Vagina (tissue), 2 donors: ENCODE measurements at regions not wholly inside any gene's neighbourhood (a gene's known extent, or its start where the extent isn't known, plus 50 kb on each side); places are given as distances from the start of the nearest gene placed in this dataset.

Experiments
- DNase-seq, 2 donors: peaks; one replicate each; pipeline ENCODE4 v3.0.0-alpha.2; 2017; ENCODE audit errors: extremely low spot score in 2 of 2
- H3K27ac ChIP-seq: fragments of 200-600 bp; sonication (generic); one replicate; pipeline ENCODE4 v1.5.1; 2019
- H3K27me3 ChIP-seq: fragments of 200-600 bp; sonication (generic); one replicate; pipeline ENCODE4 v1.5.1; 2019
- H3K36me3 ChIP-seq, 2 donors: fragments of 200-600 bp; sonication (generic); one replicate each; pipeline ENCODE4 v1.5.1; 2017 to 2019
- H3K4me1 ChIP-seq: fragments of 200-600 bp; sonication (generic); one replicate; pipeline ENCODE4 v1.5.1; 2019
- H3K4me3 ChIP-seq, 2 donors: fragments of 200-600 bp; sonication (generic); 1 replicate in 1 of 2; 2 replicates in 1 of 2; pipeline ENCODE4 v1.5.1; 2016 to 2019
- H3K9me3 ChIP-seq: fragments of 200-600 bp; sonication (generic); one replicate; pipeline ENCODE4 v1.5.1; 2019
- POLR2A ChIP-seq, 2 donors: fragments of 450-650 bp; IDR thresholded peaks; one replicate each; pipeline ENCODE4 v1.6.1; 2017; ENCODE audit warnings: antibody characterized with exemption in 2 of 2, mild to moderate bottlenecking in 2 of 2, moderate library complexity in 2 of 2
- POLR2AphosphoS5 ChIP-seq, 2 donors: sonication (generic); formaldehyde crosslinking; IDR thresholded peaks; one replicate each; pipeline ENCODE4 v1.9.0; 2017; ENCODE audit warnings: antibody characterized with exemption in 2 of 2, mild to moderate bottlenecking in 2 of 2, low read depth in 1 of 2; ENCODE audit not compliant: insufficient read depth in 1 of 2
- intact Hi-C: fragments of 100-400 bp; cut with DNase I; formaldehyde crosslinking; loops from one replicate; pipeline ENCODE4 v1.15.1; 2023
- TF ChIP-seq, protein P1 (sequence below), 3 experiments: fragments of 450-650 bp in 2 of 3; fragments of 200-600 bp in 1 of 3; sonication (generic) in 1 of 3; IDR thresholded peaks; one replicate each; pipeline ENCODE4 v1.5.1; 2017 to 2019; ENCODE audit warnings: antibody characterized with exemption in 3 of 3, mild to moderate bottlenecking in 2 of 3, moderate library complexity in 2 of 3

DNA sequence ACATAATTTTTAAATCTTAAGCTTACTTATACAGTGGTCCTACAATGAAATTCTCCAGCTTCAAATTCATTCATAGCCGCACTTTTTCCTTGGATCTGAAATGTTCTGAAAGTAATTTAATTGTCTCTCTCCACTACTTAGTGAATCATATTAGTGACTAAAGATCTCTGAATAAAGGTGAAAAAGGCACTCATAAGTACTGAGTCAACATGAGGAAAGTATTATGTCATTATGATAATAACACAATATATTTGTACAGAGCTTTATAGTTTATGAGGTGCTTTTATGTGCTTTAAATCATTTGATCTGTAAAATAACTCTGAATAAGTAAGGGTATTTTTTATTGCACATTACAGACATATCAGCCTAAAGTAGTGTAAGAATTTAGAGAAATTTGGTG lies 628.2 kb upstream of the SLITRK5 start:
- intact Hi-C loops = no loop called here
- Histone ChIP-seq H3K36me3 (no peaks in the 10 kb centered on the region), H3K27me3 (no peaks in the 10 kb centered on the region), H3K4me1 (no peaks in the 10 kb centered on the region), H3K4me3 (no peak overlapping the region), H3K27ac (no peak overlapping the region), H3K9me3 (no peaks in the 10 kb centered on the region)
- TF ChIP-seq POLR2AphosphoS5 (IDR thresholded peaks at IDR 0.05; ENCODE audit: insufficient read depth in 1 of 2, low read depth in 1 of 2) (no peak), POLR2A (IDR thresholded peaks at IDR 0.05) (no peak)
- TF ChIP-seq, protein P1, sequence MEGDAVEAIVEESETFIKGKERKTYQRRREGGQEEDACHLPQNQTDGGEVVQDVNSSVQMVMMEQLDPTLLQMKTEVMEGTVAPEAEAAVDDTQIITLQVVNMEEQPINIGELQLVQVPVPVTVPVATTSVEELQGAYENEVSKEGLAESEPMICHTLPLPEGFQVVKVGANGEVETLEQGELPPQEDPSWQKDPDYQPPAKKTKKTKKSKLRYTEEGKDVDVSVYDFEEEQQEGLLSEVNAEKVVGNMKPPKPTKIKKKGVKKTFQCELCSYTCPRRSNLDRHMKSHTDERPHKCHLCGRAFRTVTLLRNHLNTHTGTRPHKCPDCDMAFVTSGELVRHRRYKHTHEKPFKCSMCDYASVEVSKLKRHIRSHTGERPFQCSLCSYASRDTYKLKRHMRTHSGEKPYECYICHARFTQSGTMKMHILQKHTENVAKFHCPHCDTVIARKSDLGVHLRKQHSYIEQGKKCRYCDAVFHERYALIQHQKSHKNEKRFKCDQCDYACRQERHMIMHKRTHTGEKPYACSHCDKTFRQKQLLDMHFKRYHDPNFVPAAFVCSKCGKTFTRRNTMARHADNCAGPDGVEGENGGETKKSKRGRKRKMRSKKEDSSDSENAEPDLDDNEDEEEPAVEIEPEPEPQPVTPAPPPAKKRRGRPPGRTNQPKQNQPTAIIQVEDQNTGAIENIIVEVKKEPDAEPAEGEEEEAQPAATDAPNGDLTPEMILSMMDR (IDR thresholded peaks at IDR 0.05) = no peak
- no peak for DNase-seq

DNA sequence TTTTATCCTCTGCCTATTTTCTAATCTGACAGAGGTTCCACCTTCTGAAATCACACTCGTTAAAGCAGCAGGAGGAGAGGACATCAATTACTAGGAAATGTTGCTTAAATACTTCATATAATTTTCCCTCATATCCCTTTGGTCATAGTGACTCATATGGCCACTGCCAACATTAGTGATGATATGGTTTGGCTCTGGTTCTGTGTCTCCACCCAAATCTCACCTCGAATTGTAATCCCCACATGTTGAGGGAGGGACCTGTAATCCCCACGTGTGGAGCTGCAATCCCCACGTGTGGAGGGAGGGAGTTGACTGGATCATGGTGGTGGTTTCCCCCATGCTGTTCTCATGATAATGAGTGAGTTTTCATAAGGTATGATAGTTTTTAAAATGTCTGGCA lies 618.4 kb upstream of the SLITRK5 start:
- H3K4me3 ChIP-seq = no peak overlapping the region
- intact Hi-C loops = no loop called here
- DNase-seq = no peak
- no peak overlapping the region for H3K27ac ChIP-seq
- no peaks in the 10 kb centered on the region for H3K9me3 ChIP-seq
- H3K27me3 ChIP-seq = no peaks in the 10 kb centered on the region
- TF ChIP-seq POLR2A (IDR thresholded peaks at IDR 0.05) = no peak
- TF ChIP-seq, protein P1 (IDR thresholded peaks at IDR 0.05) = no peak
- no peak for TF ChIP-seq POLR2AphosphoS5 (IDR thresholded peaks at IDR 0.05; ENCODE audit: insufficient read depth in 1 of 2, low read depth in 1 of 2)
- H3K4me1 ChIP-seq = no peaks in the 10 kb centered on the region
- no peaks in the 10 kb centered on the region for H3K36me3 ChIP-seq

DNA sequence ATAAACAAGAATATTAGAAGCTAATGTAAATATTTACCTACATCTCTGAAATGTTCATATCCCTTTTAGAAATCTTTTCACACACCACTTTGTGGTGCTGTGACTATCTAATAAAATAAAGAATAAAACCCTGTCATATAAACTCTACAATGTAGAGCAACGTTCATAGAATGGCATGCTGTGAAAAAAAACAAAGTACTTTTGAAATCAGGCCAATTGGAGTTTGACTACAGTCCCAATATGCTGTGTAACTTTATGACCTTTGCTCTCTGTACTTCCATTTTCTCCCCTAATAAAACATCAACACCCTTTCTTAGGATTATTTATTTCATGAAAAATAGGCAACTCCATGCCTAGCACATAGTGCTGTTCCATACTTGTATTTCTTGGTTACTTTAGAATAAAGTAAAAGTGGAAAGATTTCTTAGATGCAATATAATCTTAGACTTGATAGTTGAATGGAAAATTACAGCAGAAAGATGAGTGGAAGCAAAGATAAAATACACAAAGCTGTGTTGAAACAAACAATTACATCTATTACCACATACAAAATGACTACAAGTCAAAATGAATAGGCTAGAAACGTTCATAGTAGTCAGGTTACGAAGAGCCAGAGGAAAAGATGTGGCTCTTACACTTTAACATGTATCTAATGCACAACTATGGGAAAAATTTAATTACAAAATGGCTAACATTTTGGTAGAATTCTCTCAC lies 613.2 kb upstream of the SLITRK5 start:
- intact Hi-C loops = no loop called here
- DNase-seq = no peak

DNA sequence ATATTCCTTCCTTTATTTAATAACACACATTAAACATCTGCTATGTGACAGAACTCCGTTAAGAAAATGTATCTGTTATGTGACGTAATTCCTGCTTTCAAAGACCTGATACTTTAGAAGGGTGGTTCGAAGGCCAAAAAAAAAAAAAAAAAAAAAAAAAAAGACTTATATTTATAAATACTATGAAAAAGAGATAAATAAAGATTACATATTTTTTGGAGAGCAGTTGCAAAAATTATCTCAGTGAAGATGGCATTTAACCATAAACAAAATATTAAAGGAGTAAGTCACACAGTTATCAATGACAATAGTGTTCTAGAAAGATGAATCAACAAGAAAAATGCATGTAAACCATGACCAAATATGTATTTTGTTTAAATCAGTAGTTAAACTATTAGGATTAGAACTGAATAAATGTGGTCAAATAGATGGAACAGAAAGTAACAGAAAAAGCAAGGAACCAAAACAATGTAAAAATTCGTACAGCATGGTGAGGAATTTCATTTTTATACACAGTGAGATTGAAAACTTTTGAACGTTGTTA lies 612.3 kb upstream of the SLITRK5 start:
- Histone ChIP-seq H3K9me3 (no peaks in the 10 kb centered on the region), H3K36me3 (no peaks in the 10 kb centered on the region), H3K27ac (no peak overlapping the region), H3K27me3 (no peaks in the 10 kb centered on the region), H3K4me3 (no peak overlapping the region), H3K4me1 (no peaks in the 10 kb centered on the region)
- intact Hi-C loops = no loop called here
- DNase-seq = no peak
- no peak for TF ChIP-seq POLR2AphosphoS5 (IDR thresholded peaks at IDR 0.05; ENCODE audit: insufficient read depth in 1 of 2, low read depth in 1 of 2)
- TF ChIP-seq POLR2A (IDR thresholded peaks at IDR 0.05) = no peak
- TF ChIP-seq, protein P1 (IDR thresholded peaks at IDR 0.05) = no peak

More for the DNA sequence above, 613.2 kb upstream of the SLITRK5 start:
- Histone ChIP-seq H3K4me1 (no peaks in the 10 kb centered on the region), H3K36me3 (no peaks in the 10 kb centered on the region), H3K9me3 (no peaks in the 10 kb centered on the region), H3K27ac (no peak overlapping the region), H3K4me3 (no peak overlapping the region), H3K27me3 (no peaks in the 10 kb centered on the region)
- TF ChIP-seq, protein P1 (IDR thresholded peaks at IDR 0.05) = no peak
- no peak for TF ChIP-seq POLR2AphosphoS5 (IDR thresholded peaks at IDR 0.05; ENCODE audit: insufficient read depth in 1 of 2, low read depth in 1 of 2)
- TF ChIP-seq POLR2A (IDR thresholded peaks at IDR 0.05) = no peak
